Suprapubic skin (tissue), 3 donors: ENCODE measurements at regions not wholly inside any gene's neighbourhood (a gene's known extent, or its start where the extent isn't known, plus 50 kb on each side); places are given as distances from the start of the nearest gene placed in this dataset.

ENCODE experiments used
- EP300 ChIP-seq: sonication (generic); formaldehyde crosslinking; IDR thresholded peaks from one replicate; pipeline ENCODE4 v1.6.1; 2017; ENCODE audit warnings: antibody characterized with exemption
- TF ChIP-seq, protein P1 (sequence below), 2 donors: fragments of 200-600 bp in 1 of 2; fragments of 450-650 bp in 1 of 2; sonication (generic) in 1 of 2; IDR thresholded peaks; one replicate each; pipeline ENCODE4 v1.5.1; 2016 to 2019; ENCODE audit warnings: antibody characterized with exemption in 2 of 2, mild to moderate bottlenecking in 1 of 2, moderate library complexity in 1 of 2

DNA sequence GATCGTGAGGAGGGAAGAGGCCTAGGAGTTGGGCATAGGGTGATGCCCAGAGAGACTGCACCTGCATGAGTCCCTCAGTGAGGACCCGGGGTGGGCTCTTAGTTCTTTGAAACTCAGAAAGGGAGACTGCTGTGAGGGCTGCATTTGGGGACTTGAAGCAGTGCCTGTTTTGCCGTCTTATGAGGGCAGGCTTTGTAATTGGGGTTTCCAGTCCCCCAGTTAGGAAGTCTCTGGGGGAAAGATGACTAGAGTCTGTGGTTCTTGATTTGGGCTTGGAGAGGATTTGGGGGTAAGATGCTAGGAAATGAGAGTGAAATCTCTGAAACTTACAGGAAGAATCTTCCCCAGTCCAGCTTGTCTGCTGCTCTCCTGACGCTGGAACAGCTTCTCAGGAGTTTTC, 99.6 kb downstream of the ARF6 start:
- TF ChIP-seq, protein P1, sequence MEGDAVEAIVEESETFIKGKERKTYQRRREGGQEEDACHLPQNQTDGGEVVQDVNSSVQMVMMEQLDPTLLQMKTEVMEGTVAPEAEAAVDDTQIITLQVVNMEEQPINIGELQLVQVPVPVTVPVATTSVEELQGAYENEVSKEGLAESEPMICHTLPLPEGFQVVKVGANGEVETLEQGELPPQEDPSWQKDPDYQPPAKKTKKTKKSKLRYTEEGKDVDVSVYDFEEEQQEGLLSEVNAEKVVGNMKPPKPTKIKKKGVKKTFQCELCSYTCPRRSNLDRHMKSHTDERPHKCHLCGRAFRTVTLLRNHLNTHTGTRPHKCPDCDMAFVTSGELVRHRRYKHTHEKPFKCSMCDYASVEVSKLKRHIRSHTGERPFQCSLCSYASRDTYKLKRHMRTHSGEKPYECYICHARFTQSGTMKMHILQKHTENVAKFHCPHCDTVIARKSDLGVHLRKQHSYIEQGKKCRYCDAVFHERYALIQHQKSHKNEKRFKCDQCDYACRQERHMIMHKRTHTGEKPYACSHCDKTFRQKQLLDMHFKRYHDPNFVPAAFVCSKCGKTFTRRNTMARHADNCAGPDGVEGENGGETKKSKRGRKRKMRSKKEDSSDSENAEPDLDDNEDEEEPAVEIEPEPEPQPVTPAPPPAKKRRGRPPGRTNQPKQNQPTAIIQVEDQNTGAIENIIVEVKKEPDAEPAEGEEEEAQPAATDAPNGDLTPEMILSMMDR (IDR thresholded peaks at IDR 0.05), result no peak
- TF ChIP-seq EP300, result no peak
